Astrocyte of the spinal cord (primary cell): ENCODE measurements at regions not wholly inside any gene's neighbourhood (a gene's known extent, or its start where the extent isn't known, plus 50 kb on each side); places are given as distances from the start of the nearest gene placed in this dataset.

ENCODE experiments used
- DNase-seq: peaks from one replicate; pipeline ENCODE4 v3.0.0; 2011; ENCODE audit warnings: low read depth, low spot score
- H3K4me3 ChIP-seq: 2 replicates; pipeline ENCODE4 v1.5.1; 2011; ENCODE audit warnings: low read depth, mild to moderate bottlenecking, low read length, moderate library complexity
- CTCF ChIP-seq: IDR thresholded peaks from 2 replicates; pipeline ENCODE4 v1.5.1; 2012; ENCODE audit warnings: low read depth, mild to moderate bottlenecking, low read length, inconsistent platforms
- in situ Hi-C: cut with HindIII; loops from 2 replicates; pipeline ENCODE4 v1.10.0; 2017; ENCODE audit warnings: low sequenced_read_pairs

GRCh38 chr1:5488448-5488847, 503.8 kb downstream of the NPHP4 start:
- no peak for DNase-seq
- in situ Hi-C loops: no loop called here
- H3K4me3 ChIP-seq: no peak overlapping the region
- no peak for TF ChIP-seq CTCF

- no peak for TF ChIP-seq CTCF
- no peak overlapping the region for H3K4me3 ChIP-seq
- no peak for DNase-seq
- in situ Hi-C loops: no loop called here
Measured at GRCh38 chr1:5485968-5486696, 506.1 kb downstream of the NPHP4 start.

DNA sequence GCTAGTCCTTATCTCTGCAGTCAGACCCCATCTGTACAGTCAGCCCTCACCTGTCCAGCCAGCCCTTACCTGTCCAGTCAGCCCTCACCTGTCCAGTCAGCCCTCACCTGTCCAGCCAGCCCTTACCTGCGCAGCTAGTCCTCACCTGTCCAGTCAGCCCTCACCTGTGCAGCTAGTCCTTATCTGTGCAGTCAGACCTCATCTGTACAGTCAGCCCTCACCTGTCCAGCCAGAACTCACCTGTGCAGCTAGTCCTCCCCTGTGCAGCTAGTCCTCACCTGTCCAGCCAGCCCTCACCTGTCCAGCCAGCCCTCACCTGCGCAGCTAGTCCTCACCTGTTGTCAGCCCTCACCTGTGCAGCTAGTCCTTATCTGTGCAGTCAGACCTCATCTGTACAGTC, 506.8 kb downstream of the NPHP4 start:
- in situ Hi-C loops: no loop called here
- no peak for TF ChIP-seq CTCF
- DNase-seq: no peak
- H3K4me3 ChIP-seq: no peak overlapping the region

DNA sequence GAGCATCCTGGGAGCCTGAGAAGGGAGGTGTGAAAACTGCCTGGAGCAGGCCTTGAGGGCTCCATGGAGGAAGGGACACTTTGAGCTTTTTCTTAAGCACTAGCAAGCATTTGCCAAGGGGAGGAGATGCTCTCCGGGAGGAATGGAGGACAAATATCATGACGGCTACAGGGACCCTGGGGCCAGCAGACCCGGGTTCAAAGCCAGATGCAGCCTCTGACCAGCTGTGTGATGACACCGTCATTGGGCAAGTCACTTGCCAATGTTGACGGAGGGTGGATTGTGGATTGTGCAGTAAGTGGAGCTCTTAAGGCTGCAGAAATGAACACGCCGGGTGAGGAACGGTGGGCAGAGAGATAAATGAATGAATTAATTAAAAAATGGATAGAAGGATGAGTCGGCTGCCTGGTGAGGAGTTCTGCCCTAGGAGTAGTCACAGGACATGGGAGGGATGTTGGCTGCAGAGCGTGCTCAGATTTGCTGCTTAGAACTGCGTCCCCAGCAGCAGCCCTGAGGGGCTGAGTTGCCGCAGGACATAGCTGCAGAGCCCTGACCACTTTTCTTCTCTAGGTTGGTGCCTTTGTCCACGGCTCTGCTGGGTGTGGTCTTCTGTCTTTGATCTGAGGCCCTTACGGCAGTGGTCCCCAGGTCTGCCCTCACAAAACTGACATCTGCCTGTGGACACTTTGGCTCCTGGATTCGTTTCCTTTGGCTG, 507.6 kb downstream of the NPHP4 start:
- in situ Hi-C loops: no loop called here
- DNase-seq: no peak
- no peak overlapping the region for H3K4me3 ChIP-seq
- TF ChIP-seq CTCF: no peak

GRCh38 chr1:5481889-5482288, 510.3 kb downstream of the NPHP4 start:
- DNase-seq: no peak

GRCh38 chr1:5480906-5481305, 511.3 kb downstream of the NPHP4 start:
- DNase-seq: no peak
- no peak for TF ChIP-seq CTCF
- in situ Hi-C loops: no loop called here
- H3K4me3 ChIP-seq: no peak overlapping the region

More at GRCh38 chr1:5481889-5482288, 510.3 kb downstream of the NPHP4 start:
- no peak for TF ChIP-seq CTCF
- in situ Hi-C loops: no loop called here
- no peak overlapping the region for H3K4me3 ChIP-seq
